T-cell (primary cell): ENCODE measurements at regions not wholly inside any gene's neighbourhood (a gene's known extent, or its start where the extent isn't known, plus 50 kb on each side); places are given as distances from the start of the nearest gene placed in this dataset.

Source experiments
- ATAC-seq, 4 experiments: fragments of 200-7000 bp in 3 of 4; fragments of 150-1000 bp in 1 of 4; cut with Tn5 transposase; replicated peaks in 1 of 4; 1 replicate in 3 of 4; 2 replicates in 1 of 4; pipeline ENCODE4 v1.10.0; 2021; ENCODE audit warnings: moderate library complexity in 3 of 4, mild to moderate bottlenecking in 2 of 4, moderate number of reproducible peaks in 1 of 4
- CTCF ChIA-PET, 2 donors: fragments of 300-600 bp; sonication (Branson Sonifier 250); formaldehyde crosslinking; loops; one replicate each; lab custom pipeline; 2022; ENCODE audit warnings: antibody characterized with exemption in 2 of 2; lab: Charles Lee
- POLR2A ChIA-PET, 2 donors: fragments of 300-600 bp; sonication (Branson Sonifier 250); formaldehyde crosslinking; loops; one replicate each; lab custom pipeline; 2022; ENCODE audit warnings: antibody characterized with exemption in 2 of 2; lab: Charles Lee
- DNase-seq, 35 experiments: peaks; one replicate each; pipeline versions ENCODE4 v3.0.0 to v3.0.0-alpha.2; 2013 to 2023
- H3K27ac ChIP-seq: one replicate; pipeline ENCODE4 v1.5.1; 2013; ENCODE audit warnings: low read length
- H3K27me3 ChIP-seq, 2 experiments: replicated peaks in 1 of 2; 1 replicate in 1 of 2; 2 replicates in 1 of 2; pipeline versions ENCODE4 v1.6.1 to v1.7.0; 2013; ENCODE audit warnings: low read length in 1 of 2, mixed read lengths in 1 of 2; ENCODE audit not compliant: control insufficient read depth in 2 of 2, insufficient read depth in 2 of 2; ENCODE audit errors: extremely low read depth in 1 of 2
- H3K36me3 ChIP-seq, 2 donors: 1 replicate in 1 of 2; 2 replicates in 1 of 2; pipeline versions ENCODE4 v1.6.1 to v1.7.0; 2013; ENCODE audit warnings: low read length in 1 of 2; ENCODE audit not compliant: control insufficient read depth in 2 of 2, insufficient read depth in 1 of 2; ENCODE audit errors: extremely low read depth in 1 of 2
- H3K4me1 ChIP-seq, 2 experiments: 1 replicate in 1 of 2; 2 replicates in 1 of 2; pipeline versions ENCODE4 v1.6.1 to v1.7.0; 2013; ENCODE audit warnings: low read length in 2 of 2, mixed read lengths in 1 of 2; ENCODE audit not compliant: insufficient read depth in 2 of 2, control insufficient read depth in 1 of 2; ENCODE audit errors: extremely low read depth in 1 of 2
- H3K4me3 ChIP-seq, 2 donors: 1 replicate in 1 of 2; 2 replicates in 1 of 2; pipeline versions ENCODE4 v1.5.1 to v1.7.0; 2013; ENCODE audit warnings: mild to moderate bottlenecking in 2 of 2, low read length in 1 of 2, moderate library complexity in 1 of 2; ENCODE audit not compliant: control insufficient read depth in 1 of 2; ENCODE audit errors: extremely low read depth in 1 of 2
- H3K9me3 ChIP-seq: 2 replicates; pipeline ENCODE4 v1.7.0; 2013
- H3K27ac Mint-ChIP-seq, 2 donors: one replicate each; pipeline ENCODE4 v1.8.0; 2020 to 2021; ENCODE audit warnings: mild to moderate bottlenecking in 2 of 2, mixed read lengths in 2 of 2
- H3K27me3 Mint-ChIP-seq, 2 donors: one replicate each; pipeline ENCODE4 v1.8.0; 2021 to 2022; ENCODE audit warnings: mixed read lengths in 2 of 2
- H3K36me3 Mint-ChIP-seq: one replicate; pipeline ENCODE4 v1.8.0; 2021; ENCODE audit warnings: mixed read lengths
- H3K4me1 Mint-ChIP-seq, 3 donors: one replicate each; pipeline ENCODE4 v1.8.0; 2020 to 2022; ENCODE audit warnings: mixed read lengths in 3 of 3, mild to moderate bottlenecking in 1 of 3
- H3K4me3 Mint-ChIP-seq, 3 donors: one replicate each; pipeline ENCODE4 v1.8.0; 2020 to 2022; ENCODE audit warnings: mild to moderate bottlenecking in 3 of 3, mixed read lengths in 3 of 3, moderate library complexity in 3 of 3
- H3K9me3 Mint-ChIP-seq, 3 donors: one replicate each; pipeline ENCODE4 v1.8.0; 2020 to 2022; ENCODE audit warnings: mixed read lengths in 3 of 3
- WGBS: methylation state at CpG from one replicate; pipeline ENCODE4 v1.1.5; 2013; ENCODE audit warnings: missing lambda C conversion rate; ENCODE audit not compliant: insufficient coverage; 5-methylcytosine and 5-hydroxymethylcytosine counted together

- POLR2A ChIA-PET = no interaction called here
- 86% methylated on average over 1 of the region's 2 CpGs for WGBS
Measured at GRCh38 chr6:87789198-87789899, 87.3 kb upstream of the AKIRIN2 start.

DNA sequence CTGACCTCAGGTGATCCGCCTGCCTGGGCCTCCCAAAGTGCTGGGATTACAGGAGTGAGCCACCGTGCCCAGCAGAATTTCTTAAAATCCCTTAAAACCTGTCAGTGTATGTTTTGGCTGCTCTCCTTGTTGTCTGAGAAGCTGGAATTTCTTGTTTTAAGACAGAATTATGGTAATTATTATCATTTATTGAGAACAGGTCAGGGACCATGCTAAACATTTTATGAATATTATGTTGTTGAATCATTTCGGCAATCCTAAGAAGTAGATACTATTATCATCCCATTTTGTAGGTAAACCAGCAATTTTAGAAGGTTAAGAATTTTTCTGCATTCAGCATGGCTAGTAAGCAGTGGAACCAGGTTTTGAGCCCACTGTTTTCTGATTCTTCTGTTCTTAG is 86.1 kb upstream of the AKIRIN2 start:
- ChIA-PET POLR2A (no interaction called here), CTCF (no interaction called here)
- Mint-ChIP-seq H3K4me1 (no peaks in the 10 kb centered on the region), H3K4me3 (no peak overlapping the region), H3K27me3 (peaks cover 0 to 10% of the 10 kb centered on the region in 2 donors), H3K9me3 (no peaks in the 10 kb centered on the region), H3K36me3 (no peaks in the 10 kb centered on the region), H3K27ac (no peak overlapping the region)
- no peak for ATAC-seq
- Histone ChIP-seq H3K27ac (no peak overlapping the region), H3K4me1 (no peaks in the 10 kb centered on the region), H3K27me3 (peaks cover 0 to 3% of the 10 kb centered on the region in 2 experiments), H3K4me3 (no peak overlapping the region), H3K36me3 (no peaks in the 10 kb centered on the region), H3K9me3 (no peaks in the 10 kb centered on the region)
- no CpG with 5 or more reads among the region's 3 CpGs for WGBS
- no peak for DNase-seq

More at GRCh38 chr6:87789198-87789899, 87.3 kb upstream of the AKIRIN2 start:
- Histone ChIP-seq H3K4me1 (no peaks in the 10 kb centered on the region), H3K27ac (no peak overlapping the region), H3K27me3 (peaks cover 0 to 3% of the 10 kb centered on the region in 2 experiments), H3K4me3 (no peak overlapping the region), H3K9me3 (no peaks in the 10 kb centered on the region), H3K36me3 (no peaks in the 10 kb centered on the region)
- Mint-ChIP-seq H3K27me3 (peaks cover 0 to 9% of the 10 kb centered on the region in 2 donors), H3K4me1 (no peaks in the 10 kb centered on the region), H3K4me3 (no peak overlapping the region), H3K36me3 (no peaks in the 10 kb centered on the region), H3K27ac (no peak overlapping the region), H3K9me3 (no peaks in the 10 kb centered on the region)
- CTCF ChIA-PET = no interaction called here
- DNase-seq (no peak), ATAC-seq (no peak)

DNA sequence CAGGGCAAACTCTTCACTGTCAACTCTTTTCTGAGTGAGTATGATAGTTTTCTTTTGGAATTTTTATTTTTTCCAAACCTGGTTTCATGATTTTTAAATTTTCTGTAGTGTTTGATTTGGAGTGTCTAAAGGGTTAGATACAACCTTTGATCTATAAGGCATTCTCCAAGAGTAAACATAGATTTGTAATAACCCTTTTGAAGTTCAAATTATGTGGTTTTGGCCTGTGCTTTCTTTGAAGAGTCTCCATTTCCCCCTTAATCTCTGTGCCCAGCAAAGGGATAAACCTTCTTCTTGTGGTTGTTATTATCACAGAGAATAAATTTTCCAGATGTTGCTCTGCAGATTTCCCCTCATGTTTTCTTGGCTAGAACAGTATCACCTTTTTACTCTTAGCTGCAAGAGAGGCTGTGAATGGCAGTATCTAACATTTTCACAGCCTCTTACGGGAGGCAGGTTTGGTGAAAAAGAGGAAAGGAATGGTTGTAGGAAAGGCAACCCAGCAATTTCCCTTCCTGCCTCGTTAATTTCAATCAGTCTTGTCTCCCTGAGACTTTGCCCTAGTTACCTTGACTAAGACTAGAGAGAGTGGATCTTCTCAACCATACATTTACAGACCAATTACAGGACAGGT is 83.3 kb upstream of the AKIRIN2 start:
- no peaks in the 10 kb centered on the region for H3K9me3 Mint-ChIP-seq
- no peaks in the 10 kb centered on the region for H3K4me1 ChIP-seq
- no peaks in the 10 kb centered on the region for H3K36me3 Mint-ChIP-seq
- no peak overlapping the region for H3K27ac ChIP-seq
- ATAC-seq (no peak), DNase-seq (no peak)
- no CpG with 5 or more reads among the region's 2 CpGs for WGBS
- H3K4me1 Mint-ChIP-seq = no peaks in the 10 kb centered on the region
- no peak overlapping the region for H3K4me3 ChIP-seq
- H3K27me3 ChIP-seq = no peaks in the 10 kb centered on the region
- ChIA-PET CTCF (no interaction called here), POLR2A (no interaction called here)
- no peak overlapping the region for H3K4me3 Mint-ChIP-seq
- H3K27ac Mint-ChIP-seq = no peak overlapping the region
- H3K27me3 Mint-ChIP-seq = peaks cover 0 to 10% of the 10 kb centered on the region in 2 donors
- no peaks in the 10 kb centered on the region for H3K9me3 ChIP-seq
- no peaks in the 10 kb centered on the region for H3K36me3 ChIP-seq

DNA sequence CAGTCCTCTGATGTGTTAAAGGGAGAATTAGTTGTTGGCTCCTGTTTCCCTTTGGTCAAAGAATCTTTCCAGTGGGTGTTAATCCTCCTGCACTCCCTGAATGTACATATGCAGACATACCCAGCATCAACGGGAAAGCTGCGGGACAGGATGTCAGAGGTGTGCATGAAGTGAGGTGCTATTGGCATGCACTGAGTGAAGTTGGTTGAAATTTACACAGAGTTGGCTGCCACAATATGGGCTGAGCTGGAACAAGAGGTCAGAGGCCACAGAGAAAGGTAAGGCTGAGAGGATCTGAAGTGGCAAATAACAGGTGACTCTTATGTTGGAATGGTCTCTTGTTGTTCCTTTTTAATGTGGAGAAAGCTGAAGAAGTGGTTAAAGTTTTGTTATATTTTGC is 82.7 kb upstream of the AKIRIN2 start:
- Mint-ChIP-seq H3K4me3 (no peak overlapping the region), H3K4me1 (no peaks in the 10 kb centered on the region), H3K27ac (no peak overlapping the region), H3K36me3 (no peaks in the 10 kb centered on the region), H3K27me3 (peaks cover 0 to 7% of the 10 kb centered on the region in 2 donors), H3K9me3 (no peaks in the 10 kb centered on the region)
- H3K36me3 ChIP-seq = no peaks in the 10 kb centered on the region
- WGBS = 100% methylated on average over 2 of the region's 2 CpGs
- ATAC-seq (no peak), DNase-seq (no peak)
- H3K4me3 ChIP-seq = no peak overlapping the region
- ChIA-PET POLR2A (no interaction called here), CTCF (no interaction called here)
- no peaks in the 10 kb centered on the region for H3K9me3 ChIP-seq
- H3K27ac ChIP-seq = no peak overlapping the region
- H3K4me1 ChIP-seq = no peaks in the 10 kb centered on the region
- H3K27me3 ChIP-seq = no peaks in the 10 kb centered on the region

DNA sequence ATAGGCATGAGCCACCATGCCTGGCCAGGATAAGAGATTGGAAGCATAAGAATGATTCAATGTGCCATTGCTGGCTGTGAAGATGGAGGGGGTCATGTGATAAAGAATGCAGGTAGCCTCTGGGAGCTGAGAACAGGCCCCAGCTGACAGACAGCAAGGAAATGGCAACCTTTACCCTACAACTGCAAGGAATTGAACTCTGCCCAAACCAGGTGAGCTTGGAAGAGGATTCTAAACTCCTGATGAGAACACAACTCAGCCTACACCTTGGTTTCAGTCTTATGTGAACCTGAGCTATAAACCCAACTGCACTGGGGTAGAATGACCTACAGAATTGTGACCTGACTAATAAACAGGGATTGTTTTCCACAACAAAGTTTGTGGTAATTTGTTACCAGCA is 82.0 kb upstream of the AKIRIN2 start:
- no peak for DNase-seq
- Histone ChIP-seq H3K27me3 (no peaks in the 10 kb centered on the region), H3K27ac (no peak overlapping the region), H3K9me3 (no peaks in the 10 kb centered on the region), H3K36me3 (no peaks in the 10 kb centered on the region), H3K4me3 (no peak overlapping the region), H3K4me1 (no peaks in the 10 kb centered on the region)
- Mint-ChIP-seq H3K4me1 (no peaks in the 10 kb centered on the region), H3K27me3 (peaks cover 0 to 4% of the 10 kb centered on the region in 2 donors), H3K36me3 (no peaks in the 10 kb centered on the region), H3K4me3 (no peak overlapping the region), H3K27ac (no peak overlapping the region), H3K9me3 (no peaks in the 10 kb centered on the region)
- no peak for ATAC-seq
- POLR2A ChIA-PET = interaction anchor here in 1 of 2 donors (0.6 kb wide), 1 partner anchor 22 kb away, joined by 3 read pairs; no protein-coding TSS in a partner anchor
- CTCF ChIA-PET = interaction anchor here in 1 of 2 donors (0.6 kb wide), 1 partner anchor 18 kb away, joined by 4 read pairs; no protein-coding TSS in a partner anchor

DNA sequence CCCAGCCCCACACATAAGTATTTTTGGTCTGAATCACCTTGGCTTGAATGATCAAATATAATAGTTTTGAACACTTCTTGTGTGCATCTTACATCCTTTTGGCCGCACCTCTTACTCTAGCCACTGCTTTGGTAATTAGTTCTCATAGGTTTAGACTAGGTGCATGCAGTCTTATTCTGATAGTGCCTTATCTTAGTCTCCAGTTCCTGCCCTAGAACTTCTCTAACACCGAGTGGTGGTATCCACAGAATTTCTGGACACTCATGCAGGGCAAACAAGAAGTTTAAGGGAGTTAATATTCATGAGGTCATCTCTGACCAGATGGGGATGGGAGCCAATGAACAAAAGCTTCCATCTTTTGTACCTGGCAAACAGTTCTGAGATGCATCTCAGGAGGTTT is 77.5 kb upstream of the AKIRIN2 start:
- Histone ChIP-seq H3K4me3 (no peak overlapping the region), H3K9me3 (no peaks in the 10 kb centered on the region), H3K36me3 (no peaks in the 10 kb centered on the region), H3K4me1 (no peaks in the 10 kb centered on the region), H3K27me3 (no peaks in the 10 kb centered on the region), H3K27ac (no peak overlapping the region)
- WGBS = no CpG with 5 or more reads among the region's 2 CpGs
- ChIA-PET CTCF (no interaction called here), POLR2A (no interaction called here)
- Mint-ChIP-seq H3K27ac (no peak overlapping the region), H3K4me3 (no peak overlapping the region), H3K36me3 (peaks cover 3% of the 10 kb centered on the region), H3K9me3 (no peaks in the 10 kb centered on the region), H3K4me1 (no peaks in the 10 kb centered on the region), H3K27me3 (peaks cover 1 to 3% of the 10 kb centered on the region in 2 donors)
- DNase-seq = no peak
- ATAC-seq = no peak
